Naive thymus-derived CD4-positive, alpha-beta T cell (primary cell): ENCODE measurements at regions not wholly inside any gene's neighbourhood (a gene's known extent, or its start where the extent isn't known, plus 50 kb on each side); places are given as distances from the start of the nearest gene placed in this dataset.

Experiments
- ATAC-seq: fragments of 150-1000 bp; cut with Tn5 transposase; 2 replicates; pipeline ENCODE4 v1.10.0; 2021; ENCODE audit warnings: mild to moderate bottlenecking, moderate library complexity
- CTCF ChIA-PET: fragments of 350-600 bp; sonication (Branson Sonifier 250); formaldehyde crosslinking; loops from one replicate; lab custom pipeline; 2021; ENCODE audit warnings: antibody characterized with exemption; lab: Charles Lee
- POLR2A ChIA-PET: fragments of 350-600 bp; sonication (Branson Sonifier 250); formaldehyde crosslinking; loops from one replicate; lab custom pipeline; 2021; ENCODE audit warnings: antibody characterized with exemption, inconsistent platforms; lab: Charles Lee
- DNase-seq, 9 donors: peaks; one replicate each; pipeline versions ENCODE4 v3.0.0 to v3.0.0-alpha.2; 2020 to 2022; ENCODE audit warnings: mixed read lengths in 1 of 9
- H3K27ac ChIP-seq: one replicate; pipeline ENCODE4 v1.7.0; 2013; ENCODE audit warnings: mild to moderate bottlenecking, low read depth, low read length, moderate library complexity
- H3K27me3 ChIP-seq, 2 donors: one replicate each; pipeline ENCODE4 v1.7.0; 2013; ENCODE audit warnings: low read length in 2 of 2, mild to moderate bottlenecking in 2 of 2, moderate library complexity in 2 of 2; ENCODE audit not compliant: control insufficient read depth in 2 of 2, insufficient read depth in 2 of 2
- H3K36me3 ChIP-seq, 3 experiments: 1 replicate in 2 of 3; 2 replicates in 1 of 3; pipeline ENCODE4 v1.7.0; 2013; ENCODE audit warnings: low read length in 3 of 3, mild to moderate bottlenecking in 3 of 3, moderate library complexity in 1 of 3; ENCODE audit not compliant: insufficient read depth in 3 of 3, control insufficient read depth in 2 of 3
- H3K4me1 ChIP-seq, 2 donors: one replicate each; pipeline ENCODE4 v1.7.0; 2013; ENCODE audit warnings: low read length in 2 of 2, mild to moderate bottlenecking in 2 of 2, moderate library complexity in 1 of 2; ENCODE audit not compliant: control insufficient read depth in 2 of 2, insufficient read depth in 2 of 2
- H3K4me3 ChIP-seq: 2 replicates; pipeline ENCODE4 v1.7.0; 2013; ENCODE audit warnings: mild to moderate bottlenecking, low read length
- H3K9me3 ChIP-seq, 3 experiments: 1 replicate in 2 of 3; 2 replicates in 1 of 3; pipeline ENCODE4 v1.7.0; 2013; ENCODE audit warnings: low read length in 3 of 3; ENCODE audit not compliant: control insufficient read depth in 2 of 3
- H3K27ac Mint-ChIP-seq, 9 donors: one replicate each; pipeline ENCODE4 v1.8.0; 2020 to 2022; ENCODE audit warnings: mixed read lengths in 9 of 9, mild to moderate bottlenecking in 8 of 9, moderate library complexity in 5 of 9, inconsistent platforms in 2 of 9
- H3K27me3 Mint-ChIP-seq, 5 donors: one replicate each; pipeline ENCODE4 v1.8.0; 2021 to 2022; ENCODE audit warnings: mixed read lengths in 5 of 5, mild to moderate bottlenecking in 1 of 5
- H3K36me3 Mint-ChIP-seq, 5 donors: one replicate each; pipeline ENCODE4 v1.8.0; 2020 to 2022; ENCODE audit warnings: mixed read lengths in 5 of 5, mild to moderate bottlenecking in 3 of 5, inconsistent platforms in 1 of 5
- H3K4me1 Mint-ChIP-seq, 7 donors: one replicate each; pipeline ENCODE4 v1.8.0; 2020 to 2022; ENCODE audit warnings: mixed read lengths in 7 of 7, mild to moderate bottlenecking in 3 of 7, inconsistent platforms in 1 of 7
- H3K4me3 Mint-ChIP-seq, 10 donors: one replicate each; pipeline ENCODE4 v1.8.0; 2020 to 2022; ENCODE audit warnings: mild to moderate bottlenecking in 10 of 10, mixed read lengths in 10 of 10, moderate library complexity in 6 of 10, inconsistent platforms in 2 of 10
- H3K9me3 Mint-ChIP-seq, 11 donors: one replicate each; pipeline ENCODE4 v1.8.0; 2020 to 2022; ENCODE audit warnings: mixed read lengths in 11 of 11, mild to moderate bottlenecking in 4 of 11, inconsistent platforms in 1 of 11, moderate library complexity in 1 of 11
- intact Hi-C, 2 donors: fragments of 100-400 bp; cut with micrococcal nuclease; formaldehyde crosslinking; loops; one replicate each; pipeline ENCODE4 v1.15.1; 2023

DNA sequence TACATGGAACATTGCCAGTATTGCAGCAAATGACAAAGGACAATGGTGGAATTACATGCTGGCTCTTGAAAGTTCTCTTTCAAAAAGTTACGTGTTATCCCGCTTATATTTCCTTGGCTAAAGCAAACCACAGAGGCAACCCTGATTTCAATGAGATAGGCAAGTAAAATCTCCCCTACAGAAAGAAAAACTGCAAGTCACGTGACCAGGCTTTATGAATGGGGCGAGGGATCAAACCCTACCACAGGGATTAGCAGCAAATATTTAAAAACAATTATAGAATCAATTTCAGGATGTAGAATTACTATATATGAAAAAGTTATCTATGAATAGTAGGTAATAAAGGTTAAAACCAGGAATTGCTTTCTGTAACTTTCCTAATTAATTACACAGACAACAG, 603.4 kb upstream of the GBE1 start:
- CTCF ChIA-PET, result no interaction called here
- intact Hi-C loops, result no loop called here

DNA sequence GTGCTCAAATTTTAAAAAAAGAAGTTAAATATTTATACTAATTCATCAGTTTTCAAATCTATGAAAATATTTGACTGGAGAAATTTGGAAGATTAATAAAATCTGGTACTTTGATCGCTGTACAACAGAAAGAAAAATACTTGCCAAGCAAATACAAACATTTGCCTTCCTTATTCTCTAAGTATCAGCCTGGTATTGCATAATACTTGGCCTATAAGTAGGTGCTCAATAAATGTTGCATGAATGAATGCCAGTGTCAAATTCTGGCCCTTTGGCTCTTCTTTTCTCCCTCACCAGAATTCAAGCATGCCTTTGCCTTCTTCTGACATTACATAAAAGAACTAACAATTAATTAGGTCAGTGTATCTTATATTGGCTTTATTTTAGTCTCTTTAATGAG, 601.7 kb upstream of the GBE1 start:
- no peaks in the 10 kb centered on the region for H3K36me3 Mint-ChIP-seq
- Histone ChIP-seq H3K4me3 (no peak overlapping the region), H3K27me3 (no peaks in the 10 kb centered on the region), H3K9me3 (peaks cover 0 to 3% (median 0%) of the 10 kb centered on the region in 3 experiments), H3K4me1 (no peaks in the 10 kb centered on the region), H3K36me3 (no peaks in the 10 kb centered on the region), H3K27ac (no peak overlapping the region)
- H3K9me3 Mint-ChIP-seq, result peaks cover 0 to 11% (median 6%) of the 10 kb centered on the region in 11 donors
- POLR2A ChIA-PET, result no interaction called here
- no peaks in the 10 kb centered on the region for H3K27me3 Mint-ChIP-seq
- CTCF ChIA-PET, result no interaction called here
- no peak for ATAC-seq
- H3K4me3 Mint-ChIP-seq, result no peak overlapping the region
- intact Hi-C loops, result no loop called here
- H3K4me1 Mint-ChIP-seq, result no peaks in the 10 kb centered on the region
- DNase-seq, result no peak
- no peak overlapping the region for H3K27ac Mint-ChIP-seq

More for the DNA sequence above, 603.4 kb upstream of the GBE1 start:
- Mint-ChIP-seq H3K4me3 (no peak overlapping the region), H3K9me3 (peaks cover 0 to 10% (median 6%) of the 10 kb centered on the region in 11 donors), H3K4me1 (no peaks in the 10 kb centered on the region), H3K36me3 (no peaks in the 10 kb centered on the region), H3K27ac (no peak overlapping the region), H3K27me3 (no peaks in the 10 kb centered on the region)
- DNase-seq (no peak), ATAC-seq (no peak)
- Histone ChIP-seq H3K4me1 (no peaks in the 10 kb centered on the region), H3K4me3 (no peak overlapping the region), H3K27me3 (no peaks in the 10 kb centered on the region), H3K36me3 (no peaks in the 10 kb centered on the region), H3K9me3 (no peaks in the 10 kb centered on the region), H3K27ac (no peak overlapping the region)
- POLR2A ChIA-PET, result no interaction called here

DNA sequence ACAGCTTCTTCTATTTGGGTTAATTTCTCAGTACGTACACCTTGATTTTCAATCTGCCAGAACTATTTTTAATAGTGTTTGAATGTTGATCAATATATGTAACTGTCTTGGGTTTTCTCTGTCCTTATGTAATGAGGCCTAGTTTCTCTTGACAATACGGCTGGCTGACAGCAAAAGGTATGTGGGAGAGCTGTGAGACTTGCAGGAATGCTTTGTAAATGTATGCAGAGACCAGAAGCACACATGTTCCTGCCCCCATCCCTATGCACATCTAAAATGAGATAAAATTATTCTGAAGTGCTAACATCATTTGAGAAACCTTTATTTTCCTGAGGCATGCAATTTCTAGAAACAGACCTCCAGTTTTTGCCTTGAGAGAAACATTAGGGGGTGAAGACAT, 593.8 kb upstream of the GBE1 start:
- Histone ChIP-seq H3K4me1 (no peaks in the 10 kb centered on the region), H3K27ac (no peak overlapping the region), H3K9me3 (peaks cover 0 to 3% (median 0%) of the 10 kb centered on the region in 3 experiments), H3K36me3 (no peaks in the 10 kb centered on the region), H3K4me3 (no peak overlapping the region), H3K27me3 (no peaks in the 10 kb centered on the region)
- Mint-ChIP-seq H3K9me3 (peaks cover 0 to 28% (median 10%) of the 10 kb centered on the region in 11 donors), H3K36me3 (no peaks in the 10 kb centered on the region), H3K27me3 (no peaks in the 10 kb centered on the region), H3K27ac (no peak overlapping the region), H3K4me3 (no peak overlapping the region), H3K4me1 (no peaks in the 10 kb centered on the region)
- ChIA-PET POLR2A (no interaction called here), CTCF (no interaction called here)
- DNase-seq (no peak), ATAC-seq (no peak)
- intact Hi-C loops, result no loop called here

DNA sequence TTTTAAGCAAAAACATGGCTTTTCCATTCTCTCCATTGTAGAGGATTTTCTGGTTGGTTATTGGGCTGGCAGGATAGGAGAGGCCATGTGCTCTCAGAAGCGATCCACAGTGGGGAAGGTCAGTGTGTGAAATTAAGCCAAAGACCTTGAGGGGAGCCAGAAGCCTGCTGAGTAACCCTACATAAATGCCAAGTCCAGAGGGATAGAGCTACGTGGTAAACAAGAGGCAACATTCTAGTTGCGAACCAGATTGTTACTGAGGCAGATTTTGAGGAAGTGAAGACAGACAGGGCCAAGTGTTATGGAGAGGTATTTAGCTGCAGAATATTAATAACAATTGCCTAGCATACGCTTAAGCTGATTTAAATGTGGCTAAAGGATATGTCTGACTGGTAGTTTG, 592.8 kb upstream of the GBE1 start:
- Histone ChIP-seq H3K4me3 (no peak overlapping the region), H3K9me3 (peaks cover 0 to 3% (median 0%) of the 10 kb centered on the region in 3 experiments), H3K36me3 (no peaks in the 10 kb centered on the region), H3K27ac (no peak overlapping the region), H3K4me1 (no peaks in the 10 kb centered on the region), H3K27me3 (no peaks in the 10 kb centered on the region)
- ChIA-PET POLR2A (no interaction called here), CTCF (no interaction called here)
- Mint-ChIP-seq H3K9me3 (peaks cover 0 to 28% (median 10%) of the 10 kb centered on the region in 11 donors), H3K27me3 (no peaks in the 10 kb centered on the region), H3K36me3 (no peaks in the 10 kb centered on the region), H3K27ac (no peak overlapping the region), H3K4me3 (no peak overlapping the region), H3K4me1 (no peaks in the 10 kb centered on the region)
- ATAC-seq (no peak), DNase-seq (no peak)
- intact Hi-C loops, result no loop called here

DNA sequence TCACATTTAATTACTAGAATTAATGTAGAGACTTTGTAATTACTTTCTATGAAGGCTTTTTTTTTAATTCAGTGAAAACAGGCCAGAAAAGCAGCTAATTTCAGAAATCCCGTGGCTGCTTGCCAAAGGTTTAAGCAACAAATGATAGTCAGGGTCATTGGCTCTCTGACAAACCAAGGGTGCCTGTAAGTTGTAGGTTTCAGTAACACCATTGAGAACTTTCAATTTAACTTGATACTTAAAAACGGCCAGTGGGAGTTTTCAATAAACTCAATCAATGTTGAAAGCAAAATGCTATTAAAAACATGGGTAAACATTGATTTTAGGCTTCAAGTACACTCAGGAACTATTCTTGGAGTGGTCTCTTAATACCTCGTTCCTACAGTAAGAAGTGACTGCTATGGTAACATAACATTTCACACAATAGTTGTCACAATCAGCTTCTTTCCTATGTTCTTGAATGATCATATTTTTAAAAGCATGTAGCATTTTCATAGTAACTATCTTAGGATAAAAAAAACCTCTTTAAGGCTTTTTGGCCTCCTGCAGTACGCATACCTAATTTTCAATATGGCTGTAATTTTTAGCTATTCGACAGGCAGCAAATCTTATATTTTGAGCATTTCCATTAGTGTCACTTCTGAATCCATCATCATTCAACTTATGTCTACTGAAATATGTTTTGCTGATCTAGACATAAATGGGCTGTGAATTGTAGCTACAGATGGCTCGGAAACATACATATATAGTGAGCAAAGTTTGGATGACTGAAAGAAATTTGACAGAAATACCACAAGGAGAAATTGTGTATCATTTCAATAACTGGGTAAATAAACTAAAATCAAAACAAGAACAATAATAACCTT, 592.1 kb upstream of the GBE1 start:
- intact Hi-C loops, result no loop called here
- DNase-seq, result no peak
- no peak overlapping the region for H3K27ac Mint-ChIP-seq
- H3K4me3 ChIP-seq, result no peak overlapping the region
- peaks cover 0 to 28% (median 10%) of the 10 kb centered on the region in 11 donors for H3K9me3 Mint-ChIP-seq
- H3K27ac ChIP-seq, result no peak overlapping the region
- no peak for ATAC-seq
- H3K4me3 Mint-ChIP-seq, result no peak overlapping the region
- no peaks in the 10 kb centered on the region for H3K36me3 ChIP-seq
- H3K4me1 Mint-ChIP-seq, result no peaks in the 10 kb centered on the region
- no peaks in the 10 kb centered on the region for H3K27me3 ChIP-seq
- no peaks in the 10 kb centered on the region for H3K36me3 Mint-ChIP-seq
- ChIA-PET POLR2A (no interaction called here), CTCF (no interaction called here)
- no peaks in the 10 kb centered on the region for H3K9me3 ChIP-seq
- H3K27me3 Mint-ChIP-seq, result no peaks in the 10 kb centered on the region
- no peaks in the 10 kb centered on the region for H3K4me1 ChIP-seq

DNA sequence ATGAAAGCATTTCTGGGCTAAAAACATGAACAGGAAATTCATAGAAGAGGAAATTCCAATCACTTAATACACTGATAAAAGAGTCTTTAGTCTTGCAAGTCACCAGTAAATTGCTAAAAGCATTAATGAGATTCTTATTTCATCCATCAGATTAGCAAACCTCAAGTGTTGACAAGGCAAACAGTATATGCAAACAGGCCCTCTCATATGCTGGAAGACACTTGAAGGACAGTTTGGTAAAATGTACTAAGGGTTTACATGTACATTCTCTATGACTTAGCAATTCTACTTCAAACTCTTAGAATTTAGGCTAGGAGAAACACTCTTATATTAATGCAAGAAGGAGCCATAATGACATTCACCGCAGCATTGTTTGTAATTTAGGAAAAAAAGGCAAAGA, 586.1 kb upstream of the GBE1 start:
- H3K27ac Mint-ChIP-seq, result no peak overlapping the region
- H3K4me1 ChIP-seq, result no peaks in the 10 kb centered on the region
- no peaks in the 10 kb centered on the region for H3K36me3 ChIP-seq
- no peaks in the 10 kb centered on the region for H3K4me1 Mint-ChIP-seq
- intact Hi-C loops, result no loop called here
- H3K36me3 Mint-ChIP-seq, result no peaks in the 10 kb centered on the region
- CTCF ChIA-PET, result no interaction called here
- no peak overlapping the region for H3K27ac ChIP-seq
- DNase-seq (no peak), ATAC-seq (no peak)
- no peak overlapping the region for H3K4me3 ChIP-seq
- POLR2A ChIA-PET, result no interaction called here
- no peaks in the 10 kb centered on the region for H3K27me3 ChIP-seq
- H3K9me3 Mint-ChIP-seq, result peaks cover 0 to 31% (median 7%) of the 10 kb centered on the region in 11 donors
- H3K27me3 Mint-ChIP-seq, result no peaks in the 10 kb centered on the region
- no peak overlapping the region for H3K4me3 Mint-ChIP-seq
- H3K9me3 ChIP-seq, result no peaks in the 10 kb centered on the region

DNA sequence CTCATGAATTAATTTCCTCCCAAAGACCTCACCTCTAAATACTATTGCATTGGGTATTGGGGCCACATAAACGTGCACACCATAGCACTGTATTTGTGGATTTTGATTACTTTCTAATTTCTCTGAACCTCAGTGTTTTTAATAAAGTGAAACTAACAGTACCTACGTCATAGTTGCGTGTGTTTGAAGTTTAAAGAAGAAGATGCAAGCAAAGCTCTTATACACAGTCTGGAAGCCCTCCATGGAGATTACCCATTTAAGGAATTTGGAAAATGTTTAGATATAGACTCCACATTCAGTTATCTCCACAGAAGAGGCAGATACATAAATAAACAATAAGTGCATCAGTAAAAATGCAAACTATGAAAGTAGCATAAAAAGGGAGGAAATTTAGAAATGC, 581.1 kb upstream of the GBE1 start:
- no peak overlapping the region for H3K27ac ChIP-seq
- no peaks in the 10 kb centered on the region for H3K27me3 ChIP-seq
- no peak overlapping the region for H3K4me3 ChIP-seq
- ATAC-seq (no peak), DNase-seq (no peak)
- H3K36me3 ChIP-seq, result no peaks in the 10 kb centered on the region
- no peaks in the 10 kb centered on the region for H3K9me3 ChIP-seq
- H3K36me3 Mint-ChIP-seq, result no peaks in the 10 kb centered on the region
- H3K9me3 Mint-ChIP-seq, result peaks cover 0 to 22% (median 8%) of the 10 kb centered on the region in 11 donors
- CTCF ChIA-PET, result no interaction called here
- no peak overlapping the region for H3K27ac Mint-ChIP-seq
- no peaks in the 10 kb centered on the region for H3K27me3 Mint-ChIP-seq
- no peak overlapping the region for H3K4me3 Mint-ChIP-seq
- POLR2A ChIA-PET, result no interaction called here
- H3K4me1 Mint-ChIP-seq, result no peaks in the 10 kb centered on the region
- H3K4me1 ChIP-seq, result no peaks in the 10 kb centered on the region
- intact Hi-C loops, result no loop called here
